Gastroesophageal sphincter (tissue), 4 donors: ENCODE measurements at regions not wholly inside any gene's neighbourhood (a gene's known extent, or its start where the extent isn't known, plus 50 kb on each side); places are given as distances from the start of the nearest gene placed in this dataset.

ENCODE experiments used
- ATAC-seq: fragments of 150-250 bp; one replicate; pipeline ENCODE4 v1.9.1; 2016; ENCODE audit warnings: mild to moderate bottlenecking, moderate library complexity
- H3K27ac ChIP-seq, 4 donors: fragments of 200-600 bp; sonication (generic) in 3 of 4; 1 replicate in 3 of 4; 2 replicates in 1 of 4; pipeline ENCODE4 v1.5.1; 2016 to 2019
- H3K27me3 ChIP-seq: fragments of 200-600 bp; sonication (generic); one replicate; pipeline ENCODE4 v1.5.1; 2019
- H3K36me3 ChIP-seq, 2 donors: fragments of 200-600 bp; sonication (generic); one replicate each; pipeline ENCODE4 v1.5.1; 2019; ENCODE audit warnings: control low read depth in 1 of 2
- H3K4me1 ChIP-seq, 3 donors: fragments of 200-600 bp; sonication (generic); 1 replicate in 2 of 3; 2 replicates in 1 of 3; pipeline ENCODE4 v1.5.1; 2016 to 2019; ENCODE audit warnings: control low read depth in 2 of 3
- H3K4me3 ChIP-seq, 2 donors: fragments of 200-600 bp; sonication (generic); one replicate each; pipeline ENCODE4 v1.5.1; 2019; ENCODE audit warnings: mild to moderate bottlenecking in 1 of 2, moderate library complexity in 1 of 2
- H3K9me3 ChIP-seq, 3 donors: fragments of 200-600 bp; sonication (generic); one replicate each; pipeline ENCODE4 v1.5.1; 2017 to 2019; ENCODE audit warnings: control low read depth in 2 of 3
- EP300 ChIP-seq: sonication (generic); formaldehyde crosslinking; IDR thresholded peaks from one replicate; pipeline ENCODE4 v1.6.1; 2017; ENCODE audit warnings: antibody characterized with exemption, mild to moderate bottlenecking
- POLR2A ChIP-seq, 2 donors: fragments of 450-650 bp; IDR thresholded peaks; one replicate each; pipeline ENCODE4 v1.6.1; 2017; ENCODE audit warnings: antibody characterized with exemption in 2 of 2, mild to moderate bottlenecking in 2 of 2, moderate library complexity in 1 of 2
- POLR2AphosphoS5 ChIP-seq: sonication (generic); formaldehyde crosslinking; IDR thresholded peaks from one replicate; pipeline ENCODE4 v1.6.1; 2017; ENCODE audit warnings: antibody characterized with exemption
- WGBS, 2 donors: methylation state at CpG; one replicate each; pipeline ENCODE4 v1.1.5; 2018; ENCODE audit warnings: low coverage in 1 of 2; 5-methylcytosine and 5-hydroxymethylcytosine counted together
- TF ChIP-seq, protein P1 (sequence below), 4 experiments: fragments of 200-600 bp in 2 of 4; fragments of 450-650 bp in 2 of 4; sonication (generic) in 1 of 4; IDR thresholded peaks; one replicate each; pipeline ENCODE4 v1.5.1; 2017 to 2019; ENCODE audit warnings: antibody characterized with exemption in 4 of 4, mild to moderate bottlenecking in 2 of 4, moderate library complexity in 2 of 4

DNA sequence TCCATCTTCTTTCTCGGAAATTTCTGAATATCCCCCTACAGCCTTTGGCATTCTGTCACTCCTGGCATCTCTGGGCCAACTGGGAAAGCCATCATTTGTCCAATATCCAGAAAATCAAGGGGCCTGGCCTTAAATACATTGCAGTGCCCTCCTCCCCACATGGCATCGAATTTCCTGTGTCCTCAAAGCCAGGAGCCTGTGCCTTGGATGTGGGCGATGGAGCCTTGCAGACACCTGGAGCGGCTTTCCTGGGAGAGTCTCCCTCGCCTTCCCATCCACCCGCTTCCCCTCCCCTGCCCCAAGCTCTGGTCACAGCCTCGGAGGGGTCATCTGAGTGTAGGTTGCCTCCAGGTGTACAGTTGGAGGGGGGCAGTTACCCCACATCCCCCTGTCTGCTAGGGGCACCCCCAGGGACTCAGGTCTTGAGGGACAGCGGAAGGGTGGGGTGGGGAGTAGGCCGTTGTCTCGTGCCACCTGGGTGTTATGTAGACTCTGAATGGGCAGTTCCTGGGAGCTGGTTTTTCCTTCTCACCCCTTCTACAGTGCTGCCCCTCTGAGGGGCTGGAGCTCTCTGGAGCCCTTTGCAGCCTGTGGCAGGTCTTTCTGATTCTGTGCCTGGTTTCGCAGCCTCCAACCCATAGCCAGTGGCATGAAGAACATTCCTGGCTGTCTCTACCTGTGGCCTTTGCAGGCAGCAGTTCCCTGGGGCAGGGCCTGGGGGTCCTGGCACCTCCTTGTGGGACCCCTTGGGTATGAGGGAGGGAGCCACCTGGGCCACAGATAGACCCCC is 239.8 kb downstream of the SEC14L1 start:
- TF ChIP-seq POLR2A (IDR thresholded peaks at IDR 0.05) = no peak
- TF ChIP-seq EP300 = no peak
- TF ChIP-seq, protein P1, sequence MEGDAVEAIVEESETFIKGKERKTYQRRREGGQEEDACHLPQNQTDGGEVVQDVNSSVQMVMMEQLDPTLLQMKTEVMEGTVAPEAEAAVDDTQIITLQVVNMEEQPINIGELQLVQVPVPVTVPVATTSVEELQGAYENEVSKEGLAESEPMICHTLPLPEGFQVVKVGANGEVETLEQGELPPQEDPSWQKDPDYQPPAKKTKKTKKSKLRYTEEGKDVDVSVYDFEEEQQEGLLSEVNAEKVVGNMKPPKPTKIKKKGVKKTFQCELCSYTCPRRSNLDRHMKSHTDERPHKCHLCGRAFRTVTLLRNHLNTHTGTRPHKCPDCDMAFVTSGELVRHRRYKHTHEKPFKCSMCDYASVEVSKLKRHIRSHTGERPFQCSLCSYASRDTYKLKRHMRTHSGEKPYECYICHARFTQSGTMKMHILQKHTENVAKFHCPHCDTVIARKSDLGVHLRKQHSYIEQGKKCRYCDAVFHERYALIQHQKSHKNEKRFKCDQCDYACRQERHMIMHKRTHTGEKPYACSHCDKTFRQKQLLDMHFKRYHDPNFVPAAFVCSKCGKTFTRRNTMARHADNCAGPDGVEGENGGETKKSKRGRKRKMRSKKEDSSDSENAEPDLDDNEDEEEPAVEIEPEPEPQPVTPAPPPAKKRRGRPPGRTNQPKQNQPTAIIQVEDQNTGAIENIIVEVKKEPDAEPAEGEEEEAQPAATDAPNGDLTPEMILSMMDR (IDR thresholded peaks at IDR 0.05) = no peak
- no peak for TF ChIP-seq POLR2AphosphoS5
- H3K36me3 ChIP-seq = no peaks in the 10 kb centered on the region
- no peak overlapping the region for H3K4me3 ChIP-seq
- no peak for ATAC-seq
- H3K27ac ChIP-seq = peak overlapping the region in 3 of 4 donors; percentile 91 to 99 (median 96)
- WGBS, 2 donors = 35% methylated on average over 2 of the region's 11 CpGs; no CpG with 5 or more reads in 1 of the 2 donors
- H3K9me3 ChIP-seq = no peaks in the 10 kb centered on the region
- H3K4me1 ChIP-seq = peaks cover 23 to 100% (median 98%) of the 10 kb centered on the region in 3 donors
- no peaks in the 10 kb centered on the region for H3K27me3 ChIP-seq

DNA sequence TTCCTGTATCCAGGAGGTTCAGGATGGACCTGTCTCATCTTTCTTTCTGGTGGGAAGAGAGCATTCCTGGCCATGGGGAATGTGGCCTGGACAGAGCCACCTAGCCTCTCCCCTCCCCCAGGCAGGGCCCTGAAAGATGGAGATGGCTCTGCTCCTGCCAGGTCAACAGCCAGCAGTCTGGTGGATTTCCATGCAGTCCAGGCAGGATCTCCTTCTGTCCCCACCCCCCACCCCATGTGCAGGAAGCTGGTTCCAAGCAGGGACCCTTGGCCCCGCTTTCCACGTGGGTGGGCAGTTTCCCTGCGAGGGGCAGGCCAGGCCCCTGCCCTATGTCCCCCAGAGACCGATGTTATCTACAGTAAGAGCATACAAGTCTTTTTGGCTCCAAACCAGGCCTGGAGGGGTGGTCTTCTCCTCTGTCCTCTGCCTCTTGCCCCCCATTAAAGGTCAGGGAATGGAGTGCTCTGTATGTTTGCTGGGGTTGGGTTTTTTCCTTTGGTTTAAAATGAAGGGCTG is 240.5 kb downstream of the SEC14L1 start:
- no CpG with 5 or more reads among the region's 4 CpGs for WGBS, 2 donors
- ATAC-seq = no peak
- no peaks in the 10 kb centered on the region for H3K36me3 ChIP-seq

DNA sequence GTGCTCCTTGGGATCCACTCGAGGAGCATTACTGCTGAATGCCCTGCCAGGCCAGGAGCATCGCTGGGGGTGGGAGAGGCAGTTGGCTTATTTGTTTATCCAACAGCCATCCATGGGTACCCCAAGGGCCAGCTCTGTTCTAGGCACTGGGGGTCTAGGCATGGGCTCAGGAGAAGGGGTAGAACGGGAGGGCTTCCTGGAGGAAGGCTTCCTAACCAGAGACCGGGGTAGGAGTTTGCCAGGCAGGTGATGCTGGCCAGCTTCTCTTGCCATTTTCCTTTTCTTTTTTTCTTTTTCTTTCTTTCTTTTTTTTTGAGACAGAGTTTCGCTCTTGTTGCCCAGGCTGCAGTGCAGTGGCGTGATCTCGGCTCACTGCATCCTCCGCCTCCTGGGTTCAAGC is 241.0 kb downstream of the SEC14L1 start:
- TF ChIP-seq, protein P1 (IDR thresholded peaks at IDR 0.05) = no peak
- TF ChIP-seq POLR2A (IDR thresholded peaks at IDR 0.05) = no peak
- TF ChIP-seq EP300 = no peak
- no peak for TF ChIP-seq POLR2AphosphoS5
- Histone ChIP-seq H3K27ac (peak overlapping the region in 3 of 4 donors; percentile 91 to 99 (median 96)), H3K27me3 (no peaks in the 10 kb centered on the region), H3K4me1 (peaks cover 26 to 100% (median 98%) of the 10 kb centered on the region in 3 donors), H3K9me3 (no peaks in the 10 kb centered on the region), H3K4me3 (no peak overlapping the region), H3K36me3 (no peaks in the 10 kb centered on the region)
- WGBS, 2 donors = 86 to 95% methylated on average over 4 to 6 of the region's 8 CpGs
- no peak for ATAC-seq

More for the DNA sequence above, 240.5 kb downstream of the SEC14L1 start:
- no peaks in the 10 kb centered on the region for H3K9me3 ChIP-seq
- TF ChIP-seq EP300 = no peak
- TF ChIP-seq, protein P1 (IDR thresholded peaks at IDR 0.05) = no peak
- peaks cover 26 to 100% (median 98%) of the 10 kb centered on the region in 3 donors for H3K4me1 ChIP-seq
- H3K27me3 ChIP-seq = no peaks in the 10 kb centered on the region
- peak overlapping the region in 3 of 4 donors; percentile 91 to 99 (median 96) for H3K27ac ChIP-seq
- no peak overlapping the region for H3K4me3 ChIP-seq

DNA sequence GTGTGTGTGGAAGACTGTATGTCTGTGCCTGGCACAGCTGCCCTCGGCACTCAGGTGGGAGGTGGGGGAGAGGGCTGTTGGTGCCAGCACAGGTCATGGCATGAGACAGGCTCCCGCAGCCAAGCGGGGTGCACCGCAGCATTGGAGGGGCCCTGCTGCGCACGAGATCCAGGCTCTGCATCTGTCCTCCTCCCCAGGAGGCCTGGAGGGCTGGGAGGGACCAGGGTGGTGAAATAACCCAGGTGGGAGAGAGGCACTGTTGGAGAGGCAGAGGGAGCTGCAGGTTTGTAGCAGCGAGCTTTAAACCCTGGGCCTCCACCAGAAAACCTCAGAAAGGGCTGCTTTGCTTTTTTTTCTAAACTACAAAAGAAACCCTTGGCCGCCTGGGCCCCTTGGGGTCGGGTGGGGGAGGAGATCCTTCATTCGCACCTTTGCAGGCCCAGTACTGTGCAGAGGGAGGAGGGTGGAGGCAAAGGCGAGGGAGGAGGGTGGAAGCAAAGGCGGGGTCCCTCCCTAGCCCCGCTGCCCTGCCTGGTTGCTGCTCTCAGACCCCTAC is 241.7 kb downstream of the SEC14L1 start:
- TF ChIP-seq, protein P1 (IDR thresholded peaks at IDR 0.05) = peak in 1 of 4 experiments; percentile 11
- TF ChIP-seq EP300 = no peak
- H3K4me3 ChIP-seq = no peak overlapping the region
- H3K27me3 ChIP-seq = no peaks in the 10 kb centered on the region
- no peaks in the 10 kb centered on the region for H3K9me3 ChIP-seq
- no peak for ATAC-seq
- peaks cover 26 to 100% (median 98%) of the 10 kb centered on the region in 3 donors for H3K4me1 ChIP-seq
- peak overlapping the region; percentile 26 to 99 (median 94) for H3K27ac ChIP-seq
- 12% methylated on average over 3 of the region's 13 CpGs; no CpG with 5 or more reads in 1 of the 2 donors for WGBS, 2 donors
- H3K36me3 ChIP-seq = no peaks in the 10 kb centered on the region
